ENCODE measurements at regions not wholly inside any gene's neighbourhood (a gene's known extent, or its start where the extent isn't known, plus 50 kb on each side); places are given as distances from the start of the nearest gene placed in this dataset.
A peak's percentile ranks its signal among the peaks of the same experiment; 100 is the strongest.

- Histone ChIP-seq H3K9ac (ENCODE audit: insufficient read depth in 1 of 2, low read length in 2 of 2) (no peak overlapping the region), H3K4me3 (no peak overlapping the region), H3K27me3 (ENCODE audit: control insufficient read depth in 3 of 3, insufficient read depth in 3 of 3, low read length in 2 of 3) (no peaks in the 10 kb centered on the region), H3K36me3 (ENCODE audit: control insufficient read depth in 4 of 4, insufficient read depth in 4 of 4, low read length in 4 of 4) (no peaks in the 10 kb centered on the region), H3K4me1 (ENCODE audit: control insufficient read depth in 5 of 5, insufficient read depth in 5 of 5, low read length in 5 of 5) (peaks cover 0 to 29% (median 5%) of the 10 kb centered on the region in 5 donors), H3K9me3 (ENCODE audit: control insufficient read depth in 4 of 4, insufficient read depth in 3 of 4, low read length in 3 of 4) (peaks cover 0 to 5% (median 0%) of the 10 kb centered on the region in 4 donors), H3K27ac (ENCODE audit: low read depth in 1 of 2, low read length in 1 of 2) (peak overlapping the region in 1 of 2 donors; percentile 73)
- ATAC-seq (ENCODE audit: insufficient read depth, low FRiP score) (no peak), DNase-seq (peak; percentile 60 to 87 (median 80))
- 54 to 62% methylated on average over 14 of the region's 14 CpGs for WGBS, 2 donors
- TF ChIP-seq CTCF (IDR thresholded peaks at IDR 0.05; ENCODE audit: control extremely low read depth, extremely low read depth): no peak
Measured at GRCh38 chr9:134546246-134546731, 95.3 kb upstream of the COL5A1 start.

- 89 to 92% methylated on average over 10 of the region's 10 CpGs for WGBS, 2 donors
- H3K4me1 ChIP-seq (ENCODE audit: control insufficient read depth in 5 of 5, insufficient read depth in 5 of 5, low read length in 5 of 5): peaks cover 0 to 33% (median 6%) of the 10 kb centered on the region in 5 donors
- H3K9ac ChIP-seq (ENCODE audit: insufficient read depth in 1 of 2, low read length in 2 of 2): no peak overlapping the region
- H3K27ac ChIP-seq (ENCODE audit: low read depth in 1 of 2, low read length in 1 of 2): no peak overlapping the region
- no peak overlapping the region for H3K4me3 ChIP-seq
- no peaks in the 10 kb centered on the region for H3K27me3 ChIP-seq (ENCODE audit: control insufficient read depth in 3 of 3, insufficient read depth in 3 of 3, low read length in 2 of 3)
- H3K36me3 ChIP-seq (ENCODE audit: control insufficient read depth in 4 of 4, insufficient read depth in 4 of 4, low read length in 4 of 4): no peaks in the 10 kb centered on the region
- H3K9me3 ChIP-seq (ENCODE audit: control insufficient read depth in 4 of 4, insufficient read depth in 3 of 4, low read length in 3 of 4): peaks cover 0 to 2% (median 0%) of the 10 kb centered on the region in 4 donors
- ATAC-seq (ENCODE audit: insufficient read depth, low FRiP score): no peak
- DNase-seq: no peak
- no peak for TF ChIP-seq CTCF (IDR thresholded peaks at IDR 0.05; ENCODE audit: control extremely low read depth, extremely low read depth)
Measured at GRCh38 chr9:134546746-134547145, 94.9 kb upstream of the COL5A1 start.

GRCh38 chr9:134547161-134548100 lies 94.2 kb upstream of the COL5A1 start:
- no peaks in the 10 kb centered on the region for H3K27me3 ChIP-seq (ENCODE audit: control insufficient read depth in 3 of 3, insufficient read depth in 3 of 3, low read length in 2 of 3)
- peaks cover 0 to 40% (median 13%) of the 10 kb centered on the region in 5 donors for H3K4me1 ChIP-seq (ENCODE audit: control insufficient read depth in 5 of 5, insufficient read depth in 5 of 5, low read length in 5 of 5)
- H3K9ac ChIP-seq (ENCODE audit: insufficient read depth in 1 of 2, low read length in 2 of 2): no peak overlapping the region
- H3K4me3 ChIP-seq: no peak overlapping the region
- WGBS, 2 donors: 91% methylated on average over 36 of the region's 36 CpGs
- H3K27ac ChIP-seq (ENCODE audit: low read depth in 1 of 2, low read length in 1 of 2): no peak overlapping the region
- no peaks in the 10 kb centered on the region for H3K36me3 ChIP-seq (ENCODE audit: control insufficient read depth in 4 of 4, insufficient read depth in 4 of 4, low read length in 4 of 4)
- H3K9me3 ChIP-seq (ENCODE audit: control insufficient read depth in 4 of 4, insufficient read depth in 3 of 4, low read length in 3 of 4): peaks cover 0 to 2% (median 0%) of the 10 kb centered on the region in 4 donors
- ATAC-seq (ENCODE audit: insufficient read depth, low FRiP score): no peak
- TF ChIP-seq CTCF (IDR thresholded peaks at IDR 0.05; ENCODE audit: control extremely low read depth, extremely low read depth): no peak
- DNase-seq: no peak
